Tongue (tissue), 1 donor: ENCODE measurements at regions not wholly inside any gene's neighbourhood (a gene's known extent, or its start where the extent isn't known, plus 50 kb on each side); places are given as distances from the start of the nearest gene placed in this dataset.
A peak's percentile ranks its signal among the peaks of the same experiment; 100 is the strongest.
"Not testable (repeated sequence)": the region's sequence is repeated elsewhere in the genome, so short reads cannot be mapped to it uniquely, and the experiment has no call there.

ENCODE experiments used
- DNase-seq: peaks from one replicate; pipeline ENCODE4 v3.0.0-alpha.2; 2015

DNA sequence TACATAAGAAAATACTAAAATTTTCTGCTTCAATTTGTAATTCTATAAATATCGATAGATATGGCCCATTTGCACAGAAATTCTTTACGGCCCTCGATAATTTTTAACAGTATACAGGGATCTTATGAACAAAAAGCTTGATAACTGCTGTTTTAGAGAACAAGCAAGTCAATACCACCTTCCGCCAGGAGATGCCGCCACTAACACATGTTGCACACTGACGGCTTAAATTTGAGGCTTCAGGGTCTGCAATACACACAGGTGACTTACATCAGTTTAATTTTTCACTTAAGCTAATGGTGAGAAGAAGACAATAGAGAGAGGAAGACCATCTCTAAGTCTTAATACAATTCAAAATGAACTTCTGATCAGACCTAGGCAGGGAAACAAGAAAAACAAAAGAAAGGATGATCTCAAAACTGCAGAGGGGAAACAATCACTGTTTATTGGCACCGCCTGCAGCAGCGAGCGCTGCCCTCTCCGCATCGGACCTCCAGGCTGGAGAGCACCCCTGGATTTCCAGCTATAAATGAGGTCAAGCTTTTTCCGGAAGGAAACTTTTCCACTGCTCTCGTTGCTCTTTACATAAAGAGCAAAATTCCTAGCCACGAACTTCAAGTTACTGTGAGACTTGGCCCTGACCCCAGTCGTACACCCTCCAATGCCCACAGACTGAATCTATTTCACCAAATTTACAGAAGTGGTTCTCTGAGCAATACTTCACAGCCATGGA lies 53.9 kb downstream of the OTOR start:
- DNase-seq = peak; percentile 86

GRCh38 chr20:16802652-16802935 lies 54.4 kb downstream of the OTOR start:
- DNase-seq = no peak

DNA sequence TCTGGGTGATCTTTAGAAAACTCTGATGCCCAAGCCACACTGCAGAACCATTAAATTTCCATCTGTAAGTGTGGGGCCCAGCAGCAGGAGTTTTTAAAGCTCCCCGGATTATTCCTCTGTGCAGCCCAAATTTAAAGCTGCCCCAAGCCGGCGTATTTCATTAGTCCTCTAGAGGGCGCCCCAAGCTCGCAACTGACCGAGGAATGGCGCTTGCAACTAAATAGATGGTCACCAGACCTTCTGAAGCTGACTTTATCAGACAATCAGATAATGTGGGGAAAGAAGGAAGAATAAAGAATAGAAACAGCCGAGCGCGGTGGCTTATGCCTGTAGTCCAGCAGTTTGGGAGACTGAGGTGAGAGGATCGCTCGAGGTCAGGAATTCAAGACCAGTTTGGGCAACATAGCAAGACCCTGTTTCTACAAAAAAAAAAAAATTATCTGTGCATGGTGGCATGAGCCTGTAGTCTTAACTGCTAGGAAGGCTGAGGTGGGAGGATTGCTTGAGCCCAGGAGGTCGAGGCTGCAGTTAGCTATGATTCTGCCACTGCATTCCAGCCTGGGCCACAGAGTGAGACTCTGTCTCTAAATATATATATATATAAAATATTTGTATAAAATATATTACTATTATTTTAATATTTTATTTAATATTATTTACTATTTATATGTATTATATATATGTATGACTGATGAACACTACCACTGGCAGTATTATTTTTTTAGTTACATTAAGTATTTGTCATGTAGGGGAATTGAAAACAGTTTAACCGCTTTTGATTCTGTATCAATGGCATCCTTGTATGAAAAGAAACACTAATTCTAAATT lies 56.0 kb downstream of the OTOR start:
- DNase-seq = peak; percentile 85

DNA sequence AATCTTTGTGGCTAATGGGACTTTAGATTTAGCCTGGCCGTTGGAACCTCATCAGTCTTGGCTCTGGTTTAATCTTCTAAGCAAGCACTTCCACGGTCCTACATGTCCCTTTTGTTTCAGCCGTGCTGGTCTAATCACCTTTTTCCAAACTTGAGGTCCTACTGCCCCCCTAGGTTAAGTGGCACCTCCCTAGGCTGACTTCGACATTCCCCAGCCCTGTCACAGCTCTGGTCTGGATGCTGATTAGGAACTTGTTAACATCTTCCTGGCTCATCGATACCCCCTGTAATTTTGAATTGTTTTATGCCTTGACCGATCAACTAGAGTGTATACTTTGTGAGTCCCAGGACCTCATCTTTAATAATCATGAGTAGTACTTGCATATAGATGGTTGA lies 56.6 kb downstream of the OTOR start:
- no peak for DNase-seq

DNA sequence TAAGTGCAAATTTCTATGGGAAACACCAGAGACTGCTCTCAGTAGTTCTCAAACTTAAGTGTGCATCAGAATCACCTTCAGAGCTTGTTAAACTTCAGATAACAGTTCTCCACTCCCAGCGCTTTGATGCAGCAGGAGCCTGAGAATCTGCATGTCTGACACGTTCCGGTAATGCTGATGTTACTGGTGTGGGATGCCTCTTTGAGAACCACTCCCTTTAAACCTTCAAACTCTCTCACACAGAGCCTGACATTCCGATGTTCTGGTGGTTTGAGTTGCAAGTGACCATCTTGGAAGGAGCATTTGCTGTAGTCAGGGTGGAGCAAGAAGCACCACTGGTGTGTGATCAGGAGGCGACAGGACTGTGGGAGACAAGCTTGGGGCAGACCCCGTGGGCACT lies 57.9 kb downstream of the OTOR start:
- DNase-seq = no peak

DNA sequence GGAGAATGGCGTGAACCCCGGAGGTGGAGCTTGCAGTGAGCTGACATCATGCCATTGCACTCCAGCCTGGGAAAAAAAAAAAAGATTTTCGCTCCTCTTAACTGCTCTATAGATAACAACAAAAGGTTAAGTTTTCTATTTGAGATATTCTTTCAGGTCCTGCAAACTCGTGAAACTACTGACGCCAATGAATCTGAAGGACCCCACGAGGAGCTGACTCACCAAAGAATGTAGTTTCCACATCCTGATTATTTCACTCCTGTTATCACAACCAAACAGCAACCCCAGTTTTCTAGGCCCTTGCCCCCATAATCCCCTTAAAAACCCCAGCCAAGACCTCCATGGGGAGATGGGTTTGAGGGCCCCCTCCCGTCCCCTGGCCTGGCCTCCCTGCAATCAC lies 58.7 kb downstream of the OTOR start:
- DNase-seq = no peak

GRCh38 chr20:16808796-16809195 lies 60.6 kb downstream of the OTOR start:
- peak; percentile 75 for DNase-seq

DNA sequence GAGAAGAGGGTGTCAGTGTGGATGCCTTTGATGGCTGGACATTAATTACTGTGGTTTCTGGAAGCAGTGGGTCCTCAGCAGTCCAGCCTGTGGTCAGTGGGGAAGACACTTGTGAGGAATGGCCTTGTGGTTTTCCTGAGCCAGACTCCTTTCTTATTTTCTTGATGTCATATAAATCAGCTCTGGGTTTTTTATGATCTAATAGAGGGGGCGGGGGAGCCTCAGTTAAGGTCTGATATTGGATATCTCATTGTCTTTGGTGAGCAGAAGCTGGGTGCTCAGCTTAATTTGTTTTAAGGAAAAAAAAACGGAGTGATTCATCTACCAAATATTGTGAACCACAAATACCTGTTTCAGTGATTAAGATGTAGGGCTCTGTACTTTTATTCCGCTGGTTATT lies 62.1 kb downstream of the OTOR start:
- DNase-seq = no peak

GRCh38 chr20:16816192-16816591 lies 68.0 kb downstream of the OTOR start:
- DNase-seq = no peak

DNA sequence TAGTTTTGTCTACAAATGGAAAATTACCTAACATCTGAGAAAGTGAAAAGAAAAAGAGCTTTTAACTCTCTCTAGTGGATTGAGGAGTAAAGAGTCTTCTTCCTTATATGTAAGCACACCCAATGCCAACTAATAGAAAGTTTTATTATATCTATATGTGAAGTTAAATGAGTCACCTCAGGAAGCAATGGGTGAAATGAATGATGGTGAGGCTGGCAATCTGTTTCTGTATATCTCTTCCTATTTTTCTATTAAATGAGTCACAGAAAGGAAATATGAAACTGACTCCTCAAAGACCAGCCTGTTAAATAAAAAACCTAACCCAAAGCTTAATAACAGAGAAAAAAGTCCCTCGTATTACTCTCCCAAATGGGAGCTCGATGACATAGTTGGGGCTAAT lies 71.3 kb downstream of the OTOR start:
- no peak for DNase-seq

DNA sequence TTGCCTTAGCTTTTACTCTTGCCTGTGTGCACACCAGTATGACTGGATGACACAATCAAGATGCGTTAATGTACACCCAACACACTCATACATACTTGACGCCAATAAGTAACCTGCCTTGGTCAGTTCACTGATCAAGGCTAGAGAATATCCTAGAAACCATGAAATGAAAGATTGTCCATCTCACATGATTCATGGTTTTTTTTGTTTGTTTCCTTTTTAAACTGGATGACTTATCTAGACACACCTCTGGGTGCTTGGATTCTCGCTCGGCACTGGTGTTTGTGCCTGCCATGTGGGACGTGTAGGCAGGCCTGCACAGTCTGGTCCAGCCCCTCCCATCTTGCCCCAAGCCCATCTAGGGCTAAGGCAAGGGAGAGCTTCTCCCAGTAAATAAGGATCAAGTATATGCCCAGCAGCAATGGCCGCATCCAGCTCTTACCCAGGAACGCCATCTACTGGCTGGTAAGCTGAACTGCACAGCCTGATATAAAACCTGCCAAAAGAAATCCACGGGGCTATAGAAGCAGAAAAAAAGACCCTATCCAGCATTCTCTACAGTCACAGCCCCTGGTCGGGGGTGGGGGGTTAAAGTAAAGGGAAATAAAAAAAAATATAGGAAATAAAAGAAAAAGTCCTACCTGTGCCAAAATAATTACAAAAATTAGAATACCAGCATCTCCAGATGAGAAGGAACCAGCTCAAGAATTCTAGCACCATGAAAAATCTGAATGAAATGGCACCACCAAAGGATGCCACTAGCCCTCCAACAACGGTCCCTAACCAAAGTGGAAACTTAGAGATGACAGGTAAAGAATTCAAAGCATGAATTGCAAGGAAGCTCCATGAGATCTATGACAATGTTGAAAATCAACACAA lies 73.3 kb downstream of the OTOR start:
- DNase-seq = peak; percentile 47

- DNase-seq = no peak
Observed at GRCh38 chr20:16824664-16825063, 76.5 kb downstream of the OTOR start.

DNA sequence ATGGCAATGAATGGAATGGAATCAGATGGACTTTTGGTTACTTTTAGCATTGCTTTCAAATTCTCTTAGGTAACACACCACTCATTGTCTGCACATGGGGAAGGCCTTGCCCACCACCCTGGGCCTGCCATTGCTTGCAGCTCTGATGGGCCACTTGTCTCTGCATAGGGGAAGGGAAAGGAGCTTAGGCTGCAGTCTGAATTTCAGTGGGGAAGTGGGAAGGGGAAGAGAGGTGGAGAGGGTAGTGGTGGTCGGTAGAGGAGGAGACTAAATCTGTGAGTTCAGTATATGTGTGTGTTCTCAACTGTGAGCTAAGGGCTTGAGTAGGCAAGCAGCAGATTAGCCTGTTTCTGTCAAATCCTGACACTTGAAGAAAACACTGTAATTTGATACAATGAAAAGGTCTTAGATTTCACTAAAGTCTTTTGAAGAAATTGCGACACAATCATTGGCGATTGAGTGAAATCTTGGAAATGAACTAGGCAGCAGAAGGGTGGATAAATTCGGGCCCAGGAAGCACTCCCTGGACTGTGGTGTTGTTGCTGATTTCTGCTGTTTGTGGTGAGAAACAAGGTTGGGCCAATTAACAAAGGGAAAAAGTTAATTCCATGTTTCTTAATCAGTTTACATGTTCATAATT lies 80.6 kb downstream of the OTOR start:
- no peak for DNase-seq

DNA sequence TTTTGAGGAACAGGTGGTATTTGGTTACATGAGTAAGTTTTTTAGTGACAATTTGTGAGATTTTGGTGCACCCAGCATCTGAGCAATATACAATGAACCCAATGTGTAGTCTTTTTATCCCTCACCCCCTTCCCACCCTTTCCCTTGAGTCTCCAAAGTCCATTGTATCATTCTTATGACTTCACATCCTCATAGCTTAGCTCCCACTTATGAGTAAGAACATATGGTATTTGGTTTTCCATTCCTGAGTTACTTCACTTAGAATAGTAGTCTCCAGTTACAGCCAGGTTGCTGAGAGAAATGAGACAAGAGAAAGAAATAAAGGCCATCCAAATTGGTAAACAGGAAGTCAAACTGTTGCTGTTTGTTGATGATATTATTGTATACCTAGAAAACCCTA lies 87.5 kb downstream of the OTOR start:
- not testable (repeated sequence) for DNase-seq

GRCh38 chr20:16842486-16843120 lies 94.4 kb downstream of the OTOR start:
- DNase-seq = no peak

- no peak for DNase-seq
Observed at GRCh38 chr20:16844406-16844805, 96.2 kb downstream of the OTOR start.

DNA sequence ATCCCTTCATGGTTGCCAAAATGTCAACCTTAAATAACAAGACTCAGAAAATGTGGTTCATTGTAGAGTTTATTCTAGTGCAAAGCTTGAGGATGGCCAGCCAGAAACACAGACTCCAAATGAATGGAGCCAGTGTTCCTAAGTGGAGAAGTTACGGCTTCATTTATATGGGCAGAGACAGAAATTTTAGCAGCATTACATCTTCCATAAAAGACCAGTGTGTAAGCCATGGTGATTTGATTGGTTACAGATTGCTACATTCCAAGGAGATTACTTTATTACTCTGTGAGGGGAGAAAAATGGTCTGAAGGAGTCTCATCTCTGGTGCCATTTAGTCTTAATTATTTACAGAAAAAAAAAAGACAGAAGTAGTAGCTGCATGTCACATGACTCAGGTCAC lies 97.8 kb downstream of the OTOR start:
- DNase-seq = peak; percentile 52

- DNase-seq = peak; percentile 28
Observed at GRCh38 chr20:16848061-16848460, 99.9 kb downstream of the OTOR start.

DNA sequence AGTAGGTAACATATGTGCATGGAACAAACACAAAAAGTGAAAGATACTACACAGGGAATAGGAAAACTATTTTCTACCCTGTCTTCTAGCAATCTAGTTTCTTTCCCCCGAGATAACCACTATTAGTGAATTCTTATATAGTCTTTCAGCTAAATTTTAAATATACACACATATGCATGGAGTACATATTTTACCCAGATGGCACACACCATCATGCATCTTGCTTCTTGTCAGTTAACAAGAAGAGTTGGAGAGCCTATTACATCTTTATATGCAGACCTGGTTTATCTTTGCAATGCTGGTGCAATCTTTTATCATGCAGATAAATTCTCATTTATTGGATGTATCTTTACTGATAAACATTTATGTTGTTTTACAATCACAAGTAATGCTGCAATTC lies 100.4 kb downstream of the OTOR start:
- DNase-seq = no peak

GRCh38 chr20:16860914-16861313 lies 112.8 kb downstream of the OTOR start:
- DNase-seq = no peak

- DNase-seq = no peak
Observed at GRCh38 chr20:16861708-16862107, 113.5 kb downstream of the OTOR start.

GRCh38 chr20:16863303-16863702 lies 115.1 kb downstream of the OTOR start:
- DNase-seq = no peak
